ENCODE measurements at regions not wholly inside any gene's neighbourhood (a gene's known extent, or its start where the extent isn't known, plus 50 kb on each side); places are given as distances from the start of the nearest gene placed in this dataset.

DNA sequence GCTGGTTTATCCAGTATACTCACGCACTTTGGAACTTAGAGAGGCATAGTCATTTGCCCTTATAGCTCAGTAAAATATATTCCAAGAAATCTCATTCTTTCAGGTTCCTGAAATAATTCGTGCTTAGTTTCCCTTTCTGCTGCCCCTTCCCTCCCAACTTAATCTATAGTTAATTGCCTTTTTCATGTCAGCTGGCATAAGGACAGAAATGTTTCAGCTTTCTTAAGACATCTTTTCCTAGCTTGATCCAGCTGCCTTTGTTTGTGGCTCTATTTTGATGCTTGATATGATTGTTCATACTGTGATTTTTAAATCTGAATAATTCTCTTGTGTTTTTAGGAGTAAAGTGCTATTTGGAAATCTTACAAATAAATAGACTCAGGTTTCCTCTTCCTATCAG, 120.0 kb upstream of the SEL1L start:
- TF ChIP-seq CTCF (IDR thresholded peaks at IDR 0.05): no peak
- TF ChIP-seq TCF7L2 (IDR thresholded peaks at IDR 0.05; ENCODE audit: low read depth, low read length): no peak
- no peak for TF ChIP-seq SIN3A (IDR thresholded peaks at IDR 0.05; ENCODE audit: borderline replicate concordance, insufficient read depth, low read depth, low read length)
